DOHH2 (cell line): ENCODE measurements at regions not wholly inside any gene's neighbourhood (a gene's known extent, or its start where the extent isn't known, plus 50 kb on each side); places are given as distances from the start of the nearest gene placed in this dataset.

ENCODE experiments used
- CTCF ChIP-seq: fragments of 200-600 bp; sonication (generic); IDR thresholded peaks from one replicate; pipeline ENCODE4 v1.5.1; 2014; ENCODE audit warnings: antibody characterized with exemption, mild to moderate bottlenecking, low read depth, low read length; ENCODE audit not compliant: poor library complexity, severe bottlenecking
- EZH2phosphoT487 ChIP-seq: fragments of 200-600 bp; sonication (generic); IDR thresholded peaks from 2 replicates; pipeline ENCODE4 v1.6.1; 2017; ENCODE audit warnings: borderline replicate concordance, mild to moderate bottlenecking, antibody characterized with exemption, low read length, moderate library complexity, mixed read lengths

GRCh38 chr2:67881816-67882215 is 181.0 kb downstream of the C1D start:
- TF ChIP-seq CTCF (no peak), EZH2phosphoT487 (no peak)
